Muscle layer of colon (tissue), 2 donors: ENCODE measurements at regions not wholly inside any gene's neighbourhood (a gene's known extent, or its start where the extent isn't known, plus 50 kb on each side); places are given as distances from the start of the nearest gene placed in this dataset.

Experiments
- H3K27ac ChIP-seq: one replicate; pipeline ENCODE4 v1.7.0; 2013; ENCODE audit warnings: low read depth, mild to moderate bottlenecking, low read length, moderate library complexity
- H3K27me3 ChIP-seq, 2 donors: one replicate each; pipeline ENCODE4 v1.7.0; 2013; ENCODE audit warnings: low read length in 2 of 2, mild to moderate bottlenecking in 2 of 2; ENCODE audit not compliant: insufficient read depth in 2 of 2, control insufficient read depth in 1 of 2
- H3K36me3 ChIP-seq: one replicate; pipeline ENCODE4 v1.7.0; 2013; ENCODE audit warnings: mild to moderate bottlenecking, low read length; ENCODE audit not compliant: insufficient read depth
- H3K4me1 ChIP-seq: one replicate; pipeline ENCODE4 v1.7.0; 2013; ENCODE audit warnings: mild to moderate bottlenecking, low read length; ENCODE audit not compliant: insufficient read depth
- H3K4me3 ChIP-seq, 2 donors: one replicate each; pipeline ENCODE4 v1.7.0; 2013; ENCODE audit warnings: low read length in 2 of 2, low read depth in 1 of 2, mild to moderate bottlenecking in 1 of 2, moderate library complexity in 1 of 2
- H3K9ac ChIP-seq: one replicate; pipeline ENCODE4 v1.7.0; 2013; ENCODE audit warnings: low read length
- H3K9me3 ChIP-seq: one replicate; pipeline ENCODE4 v1.7.0; 2013; ENCODE audit warnings: mild to moderate bottlenecking, low read length
- donor health status: abdominal sarcoma.
- donor health status: Adenocarcinoma of cecum.

DNA sequence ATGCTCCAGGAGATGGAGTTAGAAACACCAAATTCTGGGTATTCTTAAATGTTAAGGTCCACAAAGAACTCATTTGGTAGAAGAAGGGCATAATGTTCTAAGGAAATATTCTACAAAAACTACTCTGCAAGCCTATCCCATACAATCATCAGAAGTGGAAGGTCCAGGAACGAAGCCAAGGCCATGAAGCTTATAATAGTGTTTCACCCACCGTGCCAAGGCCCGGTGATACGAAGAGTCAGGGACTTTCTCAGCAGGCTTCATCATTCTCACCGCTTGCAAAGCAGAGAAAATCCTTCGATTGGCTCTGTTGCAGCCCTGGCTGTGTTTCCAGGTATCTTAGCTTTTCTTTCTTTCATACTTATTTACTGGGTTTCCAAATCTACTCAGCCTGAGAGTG, 351.9 kb upstream of the CELF2 start:
- Histone ChIP-seq H3K27ac (no peak overlapping the region), H3K9me3 (no peaks in the 10 kb centered on the region), H3K4me3 (no peak overlapping the region), H3K4me1 (peaks cover 15% of the 10 kb centered on the region), H3K9ac (no peak overlapping the region), H3K36me3 (no peaks in the 10 kb centered on the region), H3K27me3 (no peaks in the 10 kb centered on the region)

GRCh38 chr10:10667466-10667865, 350.2 kb upstream of the CELF2 start:
- no peak overlapping the region for H3K9ac ChIP-seq
- no peaks in the 10 kb centered on the region for H3K27me3 ChIP-seq
- no peaks in the 10 kb centered on the region for H3K9me3 ChIP-seq
- no peak overlapping the region for H3K4me3 ChIP-seq
- H3K36me3 ChIP-seq = no peaks in the 10 kb centered on the region
- no peak overlapping the region for H3K27ac ChIP-seq
- H3K4me1 ChIP-seq = peaks cover 6% of the 10 kb centered on the region

DNA sequence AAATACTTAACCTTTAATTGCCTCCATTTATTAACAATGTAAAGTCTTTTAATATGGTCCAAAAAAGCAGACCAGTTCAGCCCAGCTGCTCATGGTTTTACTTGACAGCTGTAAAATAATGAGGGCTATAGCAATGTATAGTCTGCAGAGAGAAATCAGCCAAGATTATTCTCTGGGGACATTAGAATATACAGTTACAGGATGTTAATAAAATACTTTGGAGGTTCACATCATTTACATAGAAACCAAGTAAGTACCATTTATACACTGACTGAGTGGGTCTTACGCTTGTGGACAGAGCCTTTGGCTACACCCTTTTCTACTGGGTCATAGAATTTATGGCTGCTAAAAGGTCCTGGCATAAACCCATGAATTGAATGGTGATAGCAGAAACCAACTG, 340.7 kb upstream of the CELF2 start:
- Histone ChIP-seq H3K27ac (no peak overlapping the region), H3K9ac (no peak overlapping the region), H3K36me3 (no peaks in the 10 kb centered on the region), H3K27me3 (no peaks in the 10 kb centered on the region), H3K9me3 (no peaks in the 10 kb centered on the region), H3K4me3 (no peak overlapping the region), H3K4me1 (peaks cover 12% of the 10 kb centered on the region)

DNA sequence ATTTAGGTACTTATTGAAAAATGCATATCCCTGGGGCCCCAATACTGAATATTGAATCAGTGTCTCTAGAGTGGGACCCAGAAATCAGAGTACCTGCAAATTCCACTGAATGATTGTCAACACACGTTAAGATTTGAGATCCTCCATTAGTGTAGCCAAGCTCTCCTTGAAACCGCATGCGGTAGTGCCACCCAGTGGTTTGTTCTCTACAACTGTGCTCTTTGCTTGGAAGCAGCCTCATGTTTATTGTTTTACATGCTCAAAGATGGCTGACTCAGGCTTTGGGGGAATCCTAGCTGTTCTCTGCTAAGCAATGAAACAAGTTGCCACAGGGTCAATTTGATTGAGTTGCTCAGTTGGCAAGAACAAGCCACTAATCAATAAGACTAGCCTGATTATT, 340.2 kb upstream of the CELF2 start:
- H3K4me1 ChIP-seq = peaks cover 12% of the 10 kb centered on the region
- no peaks in the 10 kb centered on the region for H3K36me3 ChIP-seq
- H3K27ac ChIP-seq = no peak overlapping the region
- no peaks in the 10 kb centered on the region for H3K27me3 ChIP-seq
- H3K9ac ChIP-seq = no peak overlapping the region
- no peak overlapping the region for H3K4me3 ChIP-seq
- no peaks in the 10 kb centered on the region for H3K9me3 ChIP-seq

- Histone ChIP-seq H3K27ac (no peak overlapping the region), H3K9ac (no peak overlapping the region), H3K4me1 (peaks cover 12% of the 10 kb centered on the region), H3K9me3 (no peaks in the 10 kb centered on the region), H3K4me3 (no peak overlapping the region), H3K27me3 (no peaks in the 10 kb centered on the region), H3K36me3 (no peaks in the 10 kb centered on the region)
These were observed 337.2 kb upstream of the CELF2 start for GRCh38 chr10:10680496-10680895.

GRCh38 chr10:10684972-10685371, 332.7 kb upstream of the CELF2 start:
- H3K9ac ChIP-seq = no peak overlapping the region
- no peaks in the 10 kb centered on the region for H3K4me1 ChIP-seq
- no peaks in the 10 kb centered on the region for H3K36me3 ChIP-seq
- H3K27ac ChIP-seq = no peak overlapping the region
- H3K4me3 ChIP-seq = no peak overlapping the region
- H3K9me3 ChIP-seq = no peaks in the 10 kb centered on the region
- H3K27me3 ChIP-seq = no peaks in the 10 kb centered on the region

- H3K27ac ChIP-seq = no peak overlapping the region
- H3K4me3 ChIP-seq = no peak overlapping the region
- no peaks in the 10 kb centered on the region for H3K4me1 ChIP-seq
- H3K27me3 ChIP-seq = no peaks in the 10 kb centered on the region
- no peak overlapping the region for H3K9ac ChIP-seq
- no peaks in the 10 kb centered on the region for H3K36me3 ChIP-seq
- no peaks in the 10 kb centered on the region for H3K9me3 ChIP-seq
These were observed 332.1 kb upstream of the CELF2 start for GRCh38 chr10:10685566-10685965.

GRCh38 chr10:10687751-10688150, 329.9 kb upstream of the CELF2 start:
- Histone ChIP-seq H3K36me3 (no peaks in the 10 kb centered on the region), H3K9ac (no peak overlapping the region), H3K27ac (no peak overlapping the region)

DNA sequence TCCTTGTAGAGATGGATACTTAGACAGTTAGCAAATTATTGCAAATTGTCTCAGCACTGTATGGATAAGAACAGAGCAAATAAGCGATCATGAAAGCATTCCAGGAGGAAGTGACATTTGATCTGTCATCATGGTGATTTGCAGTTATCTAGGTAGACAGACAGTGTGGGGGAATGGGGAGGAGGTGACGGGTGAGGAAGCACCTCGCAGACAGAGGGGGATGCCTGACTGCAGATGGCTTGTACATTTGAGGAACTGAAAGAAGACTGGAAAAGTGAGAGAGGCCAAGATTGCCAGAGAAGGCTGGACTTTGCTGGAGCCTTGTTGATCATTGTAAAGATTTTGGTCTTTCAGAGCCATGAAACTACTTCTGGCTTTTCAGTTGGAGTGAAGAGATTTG, 318.2 kb upstream of the CELF2 start:
- no peaks in the 10 kb centered on the region for H3K9me3 ChIP-seq
- H3K9ac ChIP-seq = no peak overlapping the region
- H3K27me3 ChIP-seq = no peaks in the 10 kb centered on the region
- H3K4me3 ChIP-seq = no peak overlapping the region
- no peak overlapping the region for H3K27ac ChIP-seq
- no peaks in the 10 kb centered on the region for H3K4me1 ChIP-seq
- no peaks in the 10 kb centered on the region for H3K36me3 ChIP-seq

More at GRCh38 chr10:10687751-10688150, 329.9 kb upstream of the CELF2 start:
- H3K4me1 ChIP-seq = no peaks in the 10 kb centered on the region
- H3K9me3 ChIP-seq = no peaks in the 10 kb centered on the region
- no peaks in the 10 kb centered on the region for H3K27me3 ChIP-seq
- H3K4me3 ChIP-seq = no peak overlapping the region

DNA sequence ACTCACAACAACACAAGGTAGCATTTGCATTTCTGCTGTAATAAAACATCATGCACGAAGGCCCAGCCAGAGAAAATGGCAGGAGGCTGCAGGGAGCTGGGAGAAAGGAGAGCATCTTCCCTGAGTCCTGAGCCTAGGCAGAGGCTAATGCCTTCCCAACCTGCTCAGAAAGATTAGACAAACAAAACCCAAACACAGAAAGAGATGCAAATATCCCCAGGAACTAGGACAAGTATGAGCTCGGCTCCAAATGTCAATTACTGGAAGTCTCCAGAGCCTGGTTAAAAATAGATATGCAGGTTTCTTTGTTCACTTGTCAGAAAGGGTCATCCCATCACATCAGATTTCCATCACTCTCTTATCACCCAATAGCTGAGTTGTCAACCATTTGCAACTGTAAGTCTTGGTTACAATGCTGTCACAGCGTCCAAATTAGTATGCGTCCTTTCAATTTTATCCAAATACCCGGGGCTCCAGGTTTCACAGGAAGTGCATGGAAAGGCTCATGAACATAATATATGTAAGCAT, 316.5 kb upstream of the CELF2 start:
- H3K9ac ChIP-seq = no peak overlapping the region
- no peaks in the 10 kb centered on the region for H3K36me3 ChIP-seq
- H3K27ac ChIP-seq = no peak overlapping the region
- no peaks in the 10 kb centered on the region for H3K4me1 ChIP-seq
- H3K4me3 ChIP-seq = no peak overlapping the region
- no peaks in the 10 kb centered on the region for H3K9me3 ChIP-seq
- no peaks in the 10 kb centered on the region for H3K27me3 ChIP-seq

DNA sequence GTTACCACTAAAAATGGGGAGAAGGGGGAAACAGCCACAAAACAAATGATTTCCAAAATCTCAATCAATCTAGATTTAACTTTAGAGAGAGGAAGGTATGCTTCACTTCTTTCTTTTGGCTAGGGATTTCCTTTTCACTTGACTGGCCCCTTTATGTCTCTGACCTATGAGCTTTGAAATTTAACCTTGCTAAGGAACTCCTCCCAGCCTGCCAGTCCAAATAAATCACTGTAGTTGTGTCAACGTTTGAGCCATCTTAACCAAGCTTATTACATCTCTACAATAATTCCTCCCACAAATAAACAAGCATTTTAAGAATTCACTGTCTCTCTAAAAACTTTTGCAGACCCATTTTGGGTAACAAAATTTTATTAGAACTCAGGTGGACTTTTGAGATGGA, 315.5 kb upstream of the CELF2 start:
- H3K9ac ChIP-seq = no peak overlapping the region
- no peak overlapping the region for H3K27ac ChIP-seq
- H3K36me3 ChIP-seq = no peaks in the 10 kb centered on the region
- H3K4me1 ChIP-seq = no peaks in the 10 kb centered on the region
- no peak overlapping the region for H3K4me3 ChIP-seq
- H3K9me3 ChIP-seq = no peaks in the 10 kb centered on the region
- H3K27me3 ChIP-seq = no peaks in the 10 kb centered on the region

DNA sequence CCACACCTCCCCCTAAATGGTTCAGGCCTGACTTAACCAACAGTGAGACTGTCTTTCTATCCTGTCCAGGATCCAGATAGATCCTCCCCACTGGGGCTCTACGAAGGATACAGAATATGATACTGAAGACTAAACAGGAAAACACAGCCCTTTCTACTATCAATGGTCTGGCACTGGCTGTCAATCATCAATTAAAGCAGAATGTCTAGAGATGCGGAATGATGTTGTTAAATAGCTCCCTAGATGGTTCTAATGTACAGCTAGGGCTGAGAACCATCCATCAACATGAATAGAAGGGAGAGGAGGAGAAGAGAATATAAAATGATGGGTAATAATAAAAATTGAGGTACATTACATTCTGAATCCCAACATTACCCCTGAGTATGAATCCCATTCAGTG, 314.3 kb upstream of the CELF2 start:
- H3K27ac ChIP-seq = no peak overlapping the region
- H3K9ac ChIP-seq = no peak overlapping the region
- no peaks in the 10 kb centered on the region for H3K4me1 ChIP-seq
- no peaks in the 10 kb centered on the region for H3K9me3 ChIP-seq
- H3K4me3 ChIP-seq = no peak overlapping the region
- no peaks in the 10 kb centered on the region for H3K27me3 ChIP-seq
- no peaks in the 10 kb centered on the region for H3K36me3 ChIP-seq
